Activated naive CD4-positive, alpha-beta T cell treated with anti-CD3 and anti-CD28 coated beads for 36 hours (primary cell): ENCODE measurements at regions not wholly inside any gene's neighbourhood (a gene's known extent, or its start where the extent isn't known, plus 50 kb on each side); places are given as distances from the start of the nearest gene placed in this dataset.
"Not testable (repeated sequence)": the region's sequence is repeated elsewhere in the genome, so short reads cannot be mapped to it uniquely, and the experiment has no call there.

Experiments used
- CTCF ChIA-PET: fragments of 350-600 bp; sonication (Branson Sonifier 250); formaldehyde crosslinking; loops from one replicate; lab custom pipeline; 2021; ENCODE audit warnings: antibody characterized with exemption; lab: Charles Lee
- DNase-seq: peaks from one replicate; pipeline ENCODE4 v3.0.0-alpha.2; 2020
- H3K27ac Mint-ChIP-seq: one replicate; pipeline ENCODE4 v1.8.0; 2021; ENCODE audit warnings: mild to moderate bottlenecking, mixed read lengths
- H3K27me3 Mint-ChIP-seq: one replicate; pipeline ENCODE4 v1.8.0; 2021; ENCODE audit warnings: low read depth, mixed read lengths
- H3K36me3 Mint-ChIP-seq: one replicate; pipeline ENCODE4 v1.8.0; 2021; ENCODE audit warnings: low read depth, mixed read lengths
- H3K4me1 Mint-ChIP-seq: one replicate; pipeline ENCODE4 v1.8.0; 2021; ENCODE audit warnings: low read depth, mixed read lengths
- H3K4me3 Mint-ChIP-seq: one replicate; pipeline ENCODE4 v1.8.0; 2021; ENCODE audit warnings: mild to moderate bottlenecking, moderate library complexity, mixed read lengths
- H3K9me3 Mint-ChIP-seq: one replicate; pipeline ENCODE4 v1.8.0; 2021; ENCODE audit warnings: mixed read lengths
- intact Hi-C: fragments of 100-400 bp; cut with micrococcal nuclease; formaldehyde crosslinking; loops from one replicate; pipeline ENCODE4 v1.15.1; 2023

DNA sequence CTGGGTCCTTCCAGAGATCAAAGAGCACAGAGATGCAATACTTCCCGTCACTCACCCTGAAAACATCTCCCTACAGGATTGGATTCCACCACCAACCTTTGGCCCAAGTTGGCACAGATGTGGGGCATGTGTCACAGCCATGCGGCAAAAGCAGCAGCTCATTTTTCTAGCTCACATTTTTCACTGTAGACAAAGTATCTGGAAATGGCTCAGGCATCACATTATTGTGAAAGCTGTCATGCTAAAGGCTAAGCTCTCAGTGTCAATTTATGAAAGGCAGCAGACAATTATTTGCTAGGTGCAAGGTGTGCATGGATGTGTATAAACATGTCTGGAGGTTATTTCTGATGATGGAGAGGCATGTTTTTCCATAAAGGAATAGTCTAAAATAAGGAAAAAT lies 213.3 kb upstream of the PRNP start:
- Mint-ChIP-seq H3K27me3 (peaks cover 6% of the 10 kb centered on the region), H3K36me3 (no peaks in the 10 kb centered on the region), H3K4me1 (no peaks in the 10 kb centered on the region), H3K4me3 (no peak overlapping the region), H3K27ac (no peak overlapping the region), H3K9me3 (no peaks in the 10 kb centered on the region)
- DNase-seq = no peak
- intact Hi-C loops = no loop called here
- CTCF ChIA-PET = no interaction called here

DNA sequence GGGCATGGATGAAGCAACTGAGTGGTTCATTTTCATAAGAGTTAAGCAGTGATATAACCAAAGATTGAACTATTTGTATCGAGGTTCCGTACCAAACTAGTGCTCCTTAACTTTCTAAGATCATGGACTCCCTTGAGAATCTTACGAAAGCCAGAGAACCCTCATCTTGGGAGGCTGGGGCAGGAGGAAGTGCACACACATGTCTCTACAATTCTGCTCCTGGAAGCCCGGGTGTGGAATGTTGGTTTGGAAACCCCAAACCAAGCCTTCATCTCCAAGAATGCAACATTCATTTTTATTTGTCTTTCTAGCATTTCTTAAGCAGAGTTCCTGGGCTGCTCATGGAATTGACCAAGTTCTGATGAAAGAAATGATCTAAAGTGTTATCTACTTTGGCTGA lies 215.0 kb upstream of the PRNP start:
- Mint-ChIP-seq H3K27me3 (peaks cover 6% of the 10 kb centered on the region), H3K4me1 (no peaks in the 10 kb centered on the region), H3K27ac (no peak overlapping the region), H3K36me3 (no peaks in the 10 kb centered on the region), H3K4me3 (no peak overlapping the region), H3K9me3 (no peaks in the 10 kb centered on the region)
- CTCF ChIA-PET = no interaction called here
- intact Hi-C loops = no loop called here
- DNase-seq = no peak

DNA sequence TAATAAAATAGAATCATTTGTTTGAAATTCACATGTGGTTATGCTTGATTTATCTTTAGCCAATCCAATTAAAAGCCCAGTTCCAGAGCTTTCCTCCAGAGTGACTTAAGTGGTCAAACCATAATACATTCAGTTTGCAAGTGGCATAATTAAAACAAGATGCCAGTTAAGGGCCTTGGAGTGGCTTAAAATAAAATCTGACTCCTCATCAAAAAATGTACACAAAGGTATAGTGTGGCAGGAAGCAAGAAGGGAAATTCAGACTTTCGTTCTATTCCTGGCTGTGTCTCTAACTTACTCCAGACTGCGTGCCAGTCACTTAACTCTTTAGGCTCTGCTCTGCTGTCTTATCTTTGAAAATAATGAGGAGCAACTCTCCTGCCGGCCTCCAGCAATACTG lies 215.9 kb upstream of the PRNP start:
- no peaks in the 10 kb centered on the region for H3K4me1 Mint-ChIP-seq
- no peak for DNase-seq
- H3K27ac Mint-ChIP-seq = no peak overlapping the region
- no peaks in the 10 kb centered on the region for H3K9me3 Mint-ChIP-seq
- H3K4me3 Mint-ChIP-seq = no peak overlapping the region
- CTCF ChIA-PET = no interaction called here
- intact Hi-C loops = no loop called here
- H3K27me3 Mint-ChIP-seq = peaks cover 12% of the 10 kb centered on the region
- no peaks in the 10 kb centered on the region for H3K36me3 Mint-ChIP-seq

- Mint-ChIP-seq H3K27me3 (peaks cover 16% of the 10 kb centered on the region), H3K36me3 (no peaks in the 10 kb centered on the region)
- intact Hi-C loops = no loop called here
Observed at GRCh38 chr20:4469910-4470309, 216.3 kb upstream of the PRNP start.

DNA sequence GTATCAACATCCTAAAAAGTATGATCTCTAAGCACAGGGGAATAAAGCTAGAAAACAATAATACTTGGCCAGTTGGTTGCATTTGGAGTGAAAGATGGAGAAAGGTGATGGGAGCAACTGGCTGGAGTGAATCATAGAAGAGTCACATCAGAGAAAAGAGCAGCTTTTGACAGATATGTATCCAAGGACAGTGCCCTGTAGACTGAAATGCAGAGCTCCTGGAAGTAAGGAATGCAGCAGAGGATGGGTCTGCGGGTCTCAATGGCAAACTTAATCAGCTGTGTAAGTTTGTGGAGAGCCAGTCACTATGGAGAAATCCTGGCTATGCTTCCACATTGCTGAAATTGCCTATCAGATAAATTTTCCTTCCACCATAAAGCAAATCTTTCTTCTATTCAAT lies 218.1 kb upstream of the PRNP start:
- Mint-ChIP-seq H3K4me1 (no peaks in the 10 kb centered on the region), H3K9me3 (no peaks in the 10 kb centered on the region), H3K27me3 (peaks cover 16% of the 10 kb centered on the region), H3K36me3 (no peaks in the 10 kb centered on the region), H3K27ac (no peak overlapping the region), H3K4me3 (no peak overlapping the region)
- CTCF ChIA-PET = interaction anchor here (0.6 kb wide), 1 partner anchor 526 kb away, joined by 4 read pairs; no protein-coding TSS in a partner anchor
- no peak for DNase-seq
- intact Hi-C loops = no loop called here

More at GRCh38 chr20:4469910-4470309, 216.3 kb upstream of the PRNP start:
- Mint-ChIP-seq H3K4me1 (no peaks in the 10 kb centered on the region), H3K9me3 (no peaks in the 10 kb centered on the region), H3K27ac (no peak overlapping the region), H3K4me3 (no peak overlapping the region)
- CTCF ChIA-PET = no interaction called here
- no peak for DNase-seq

GRCh38 chr20:4465855-4466545 lies 216.9 kb upstream of the ADRA1D start:
- Mint-ChIP-seq H3K4me1 (no peaks in the 10 kb centered on the region), H3K9me3 (no peaks in the 10 kb centered on the region), H3K36me3 (no peaks in the 10 kb centered on the region), H3K27me3 (peaks cover 17% of the 10 kb centered on the region), H3K4me3 (no peak overlapping the region), H3K27ac (no peak overlapping the region)
- DNase-seq = no peak
- intact Hi-C loops = no loop called here
- CTCF ChIA-PET = no interaction called here

DNA sequence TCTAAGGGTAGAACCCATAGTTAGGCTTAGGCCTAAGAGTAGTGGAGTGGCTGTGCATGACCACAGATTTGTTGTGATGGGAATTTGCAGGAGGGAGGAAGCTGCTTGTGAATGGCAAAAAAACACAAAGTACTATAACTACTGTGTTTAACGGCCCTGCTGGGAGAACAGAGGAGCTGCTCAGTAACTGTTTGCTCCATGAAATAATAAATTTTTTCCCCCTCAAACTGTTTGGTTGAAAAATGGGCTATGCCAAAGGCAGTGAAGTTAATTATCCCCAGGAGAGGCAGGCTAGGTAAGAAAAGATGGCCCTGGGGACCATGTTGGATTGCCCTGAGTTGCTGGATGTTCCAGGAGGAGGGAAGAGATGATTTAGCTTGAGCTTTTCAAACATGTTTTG lies 216.1 kb upstream of the ADRA1D start:
- no peak for DNase-seq
- no peaks in the 10 kb centered on the region for H3K9me3 Mint-ChIP-seq
- no peak overlapping the region for H3K27ac Mint-ChIP-seq
- H3K4me3 Mint-ChIP-seq = no peak overlapping the region
- H3K4me1 Mint-ChIP-seq = no peaks in the 10 kb centered on the region
- H3K36me3 Mint-ChIP-seq = no peaks in the 10 kb centered on the region
- intact Hi-C loops = no loop called here
- peaks cover 14% of the 10 kb centered on the region for H3K27me3 Mint-ChIP-seq
- CTCF ChIA-PET = no interaction called here

DNA sequence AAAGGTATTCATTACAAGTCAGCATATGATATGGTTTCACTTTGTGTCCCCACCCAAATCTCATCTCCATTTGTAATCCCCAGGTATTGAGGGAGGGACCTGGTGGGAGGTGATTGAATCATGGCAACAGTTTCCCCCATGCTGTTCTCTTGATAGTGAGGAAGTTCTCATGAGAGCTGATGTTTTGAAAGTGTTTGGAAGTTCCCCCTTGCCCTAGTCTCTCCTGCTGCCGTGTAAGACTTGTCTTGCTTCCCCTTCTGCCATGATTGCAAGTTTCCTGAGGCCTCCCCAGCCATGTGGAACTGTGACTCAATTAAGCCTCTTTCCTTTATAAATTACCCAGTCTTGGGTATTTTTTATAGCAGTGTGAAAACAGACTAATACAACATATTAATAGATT lies 213.7 kb upstream of the ADRA1D start:
- H3K27ac Mint-ChIP-seq, H3K4me3 Mint-ChIP-seq, H3K9me3 Mint-ChIP-seq, intact Hi-C loops, H3K36me3 Mint-ChIP-seq, H3K4me1 Mint-ChIP-seq, DNase-seq, CTCF ChIA-PET: not testable (repeated sequence)
- peaks cover 14% of the 10 kb centered on the region for H3K27me3 Mint-ChIP-seq

DNA sequence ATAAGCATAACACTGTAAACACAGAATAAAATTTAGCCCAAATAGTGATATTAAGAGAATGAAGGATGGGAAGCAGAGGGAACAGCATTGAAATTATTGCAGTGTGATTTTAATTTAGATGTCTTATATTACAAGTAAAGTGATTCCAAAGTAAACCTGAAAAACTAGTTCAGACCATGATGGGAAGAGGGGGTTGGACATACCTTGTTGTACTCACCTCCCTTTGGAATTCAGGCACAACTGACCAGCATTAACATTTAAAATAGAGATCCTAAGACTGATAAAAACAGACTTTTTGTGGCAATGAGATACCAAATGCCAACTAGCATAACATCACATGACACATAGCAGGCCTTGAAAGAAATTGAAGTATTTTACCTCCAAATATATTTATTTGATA lies 210.0 kb upstream of the ADRA1D start:
- no peak for DNase-seq
- CTCF ChIA-PET = no interaction called here
- Mint-ChIP-seq H3K27me3 (peaks cover 4% of the 10 kb centered on the region), H3K4me1 (no peaks in the 10 kb centered on the region), H3K9me3 (no peaks in the 10 kb centered on the region), H3K27ac (no peak overlapping the region), H3K36me3 (no peaks in the 10 kb centered on the region), H3K4me3 (no peak overlapping the region)
- intact Hi-C loops = no loop called here

DNA sequence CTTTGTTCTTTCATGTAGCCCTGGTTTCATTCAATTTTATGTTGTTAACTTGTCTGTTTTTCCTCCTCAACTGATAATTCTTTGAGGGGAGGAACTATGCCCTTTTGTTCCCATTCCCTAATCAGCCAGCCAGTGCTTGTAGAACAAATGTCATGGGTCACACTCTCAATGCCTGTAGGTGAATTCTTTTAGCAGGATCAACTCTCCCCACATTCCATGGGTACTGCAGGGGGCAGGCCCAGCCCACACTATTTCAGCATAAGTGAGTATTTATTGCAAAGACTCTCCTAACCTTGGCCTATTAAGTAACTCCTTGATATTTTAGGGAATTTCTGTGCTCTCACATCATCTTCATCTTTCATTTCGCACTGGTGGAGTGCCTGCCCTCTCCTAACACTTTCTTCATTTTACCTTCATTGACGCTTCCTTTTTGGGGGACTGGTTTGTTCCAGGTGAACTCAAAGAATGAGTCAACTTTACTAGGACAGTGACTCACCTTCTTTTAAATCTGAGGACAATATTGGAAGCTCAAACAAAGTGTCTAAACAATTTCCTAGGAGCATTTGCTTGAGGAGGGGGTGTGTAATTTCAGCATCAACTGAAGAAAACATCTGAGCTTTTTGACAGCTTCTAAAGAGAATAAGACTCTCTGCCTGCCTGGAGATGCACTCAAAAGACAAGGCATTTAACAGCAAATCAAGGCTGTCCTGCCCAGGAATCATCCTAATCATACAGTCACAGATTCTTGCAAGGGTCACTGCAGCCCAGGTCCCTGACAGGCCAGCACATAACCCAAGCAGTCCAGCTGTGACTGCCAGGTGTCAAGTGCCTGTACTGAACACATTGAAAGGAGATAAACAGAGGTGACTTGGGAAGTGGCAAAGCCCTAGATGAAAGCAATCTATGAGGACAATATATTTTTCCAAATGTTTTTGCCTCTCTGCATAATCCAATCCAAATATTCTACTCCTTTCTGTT lies 208.8 kb upstream of the ADRA1D start:
- DNase-seq = no peak
- Mint-ChIP-seq H3K4me3 (no peak overlapping the region), H3K27ac (no peak overlapping the region), H3K27me3 (peaks cover 3% of the 10 kb centered on the region), H3K9me3 (no peaks in the 10 kb centered on the region), H3K4me1 (no peaks in the 10 kb centered on the region), H3K36me3 (no peaks in the 10 kb centered on the region)
- intact Hi-C loops = no loop called here
- CTCF ChIA-PET = no interaction called here

DNA sequence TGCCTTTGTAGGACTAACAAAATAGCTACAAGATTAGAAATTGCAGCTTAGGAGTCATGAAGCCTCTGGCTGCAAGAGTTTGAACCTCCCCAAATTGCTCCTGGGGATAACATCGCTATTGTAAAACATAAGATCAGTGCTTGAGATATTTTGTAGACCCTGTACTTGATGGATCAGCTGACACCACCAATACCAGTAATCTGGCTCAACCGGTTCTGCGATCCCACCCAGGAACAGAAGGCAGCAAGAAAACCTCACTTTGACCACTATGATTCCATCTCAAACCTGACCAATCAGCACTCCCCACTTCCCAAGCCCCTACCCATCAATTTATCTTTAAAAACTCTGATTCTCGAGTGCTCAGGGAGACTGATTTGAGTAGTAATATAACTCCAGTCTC lies 206.9 kb upstream of the ADRA1D start:
- H3K9me3 Mint-ChIP-seq = no peaks in the 10 kb centered on the region
- CTCF ChIA-PET = no interaction called here
- no peak for DNase-seq
- intact Hi-C loops = no loop called here
- no peak overlapping the region for H3K4me3 Mint-ChIP-seq
- no peaks in the 10 kb centered on the region for H3K36me3 Mint-ChIP-seq
- H3K4me1 Mint-ChIP-seq = no peaks in the 10 kb centered on the region
- H3K27ac Mint-ChIP-seq = no peak overlapping the region
- no peaks in the 10 kb centered on the region for H3K27me3 Mint-ChIP-seq

DNA sequence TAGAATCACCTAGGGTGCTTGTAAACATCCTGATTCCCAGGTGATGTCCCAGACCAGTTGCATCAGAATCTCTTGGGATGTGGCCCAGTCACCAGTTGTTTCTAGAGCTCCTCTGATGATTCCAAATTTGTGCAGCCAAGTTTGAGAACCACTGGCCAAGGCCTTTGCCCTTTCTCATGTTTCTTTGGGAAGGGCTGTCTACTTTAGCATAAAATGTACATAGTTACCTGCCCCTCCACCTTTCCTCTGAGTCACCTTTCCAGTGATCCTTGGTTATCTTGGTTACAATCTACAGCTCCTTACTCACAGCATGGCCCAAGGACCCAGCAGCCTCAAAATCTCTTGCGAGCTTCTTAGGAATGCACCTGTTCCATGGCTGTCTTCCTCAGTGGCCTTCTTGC lies 206.2 kb upstream of the ADRA1D start:
- no peaks in the 10 kb centered on the region for H3K36me3 Mint-ChIP-seq
- intact Hi-C loops = no loop called here
- no peaks in the 10 kb centered on the region for H3K9me3 Mint-ChIP-seq
- no peaks in the 10 kb centered on the region for H3K4me1 Mint-ChIP-seq
- DNase-seq = no peak
- no peak overlapping the region for H3K4me3 Mint-ChIP-seq
- no peaks in the 10 kb centered on the region for H3K27me3 Mint-ChIP-seq
- H3K27ac Mint-ChIP-seq = no peak overlapping the region
- CTCF ChIA-PET = no interaction called here

- CTCF ChIA-PET = no interaction called here
- Mint-ChIP-seq H3K9me3 (no peaks in the 10 kb centered on the region), H3K27ac (no peak overlapping the region), H3K36me3 (no peaks in the 10 kb centered on the region), H3K27me3 (no peaks in the 10 kb centered on the region), H3K4me1 (no peaks in the 10 kb centered on the region), H3K4me3 (no peak overlapping the region)
- DNase-seq = no peak
- intact Hi-C loops = no loop called here
Observed at GRCh38 chr20:4454111-4454510, 205.0 kb upstream of the ADRA1D start.
